HCT116 (cell line): ENCODE measurements at regions not wholly inside any gene's neighbourhood (a gene's known extent, or its start where the extent isn't known, plus 50 kb on each side); places are given as distances from the start of the nearest gene placed in this dataset.

ENCODE experiments used
- ATAC-seq: fragments of 200-7000 bp; cut with Tn5 transposase; 2 replicates; pipeline ENCODE4 v1.9.1; 2020; ENCODE audit warnings: mild to moderate bottlenecking, moderate library complexity
- BruUV-seq: library from RNA; stranded (reverse); fragments of 400-500 nt; replicated peaks from 2 replicates; lab custom pipeline; 2021; lab: Mats Ljungman, UMichigan
- CTCF ChIA-PET: fragments of 300-600 bp; sonication (Branson Sonifier 250); formaldehyde crosslinking; loops from one replicate; lab custom pipeline; 2021; ENCODE audit warnings: antibody characterized with exemption; lab: Charles Lee
- POLR2A ChIA-PET: fragments of 300-600, 350-600 bp; sonication (Branson Sonifier 250); formaldehyde crosslinking; loops from one replicate; lab custom pipeline; 2021; ENCODE audit warnings: antibody characterized with exemption; lab: Charles Lee
- RAD21 ChIA-PET, 2 experiments: fragments of 300-600 bp; sonication (Branson Sonifier 250); formaldehyde crosslinking; loops; one replicate each; lab custom pipeline; 2023; ENCODE audit warnings: low total read pairs in 2 of 2; ENCODE audit not compliant: uncharacterized antibody in 2 of 2, unreplicated experiment in 2 of 2, low non-redundant PET in 1 of 2; lab: Charles Lee
- DNase-seq: peaks from one replicate; pipeline ENCODE4 v3.0.0-alpha.2; 2010; ENCODE audit warnings: low read depth, low spot score
- H2AFZ ChIP-seq: fragments of 200-600 bp; shearing (Covaris generic), sonication (generic); 2 replicates; pipeline ENCODE4 v1.6.1; 2017; ENCODE audit warnings: low read depth, mixed run types, mixed read lengths, antibody characterized with exemption, low read length; ENCODE audit not compliant: poor library complexity, severe bottlenecking
- H3K27ac ChIP-seq: 2 replicates; pipeline ENCODE4 v1.5.1; 2012; ENCODE audit warnings: low read depth, low read length
- H3K27me3 ChIP-seq: fragments of 200-600 bp; sonication (generic); 2 replicates; pipeline ENCODE4 v1.6.1; 2016; ENCODE audit warnings: mixed run types, low read length, mixed read lengths; ENCODE audit not compliant: insufficient read depth
- H3K36me3 ChIP-seq, 2 experiments: fragments of 200-500 bp in 1 of 2; fragments of 200-600 bp in 1 of 2; sonication (Bioruptor generic) in 1 of 2; sonication (generic) in 1 of 2; 2 replicates each; pipeline versions ENCODE4 v1.5.1 to v1.6.1; 2014 to 2016; ENCODE audit warnings: low read length in 2 of 2, inconsistent platforms in 1 of 2, mixed read lengths in 1 of 2, mixed run types in 1 of 2; ENCODE audit not compliant: insufficient read depth in 2 of 2, control insufficient read depth in 1 of 2
- H3K4me1 ChIP-seq, 2 experiments: fragments of 200-600 bp in 1 of 2; sonication (generic) in 1 of 2; 2 replicates each; pipeline versions ENCODE4 v1.5.1 to v1.6.1; 2012 to 2017; ENCODE audit warnings: low read length in 2 of 2, inconsistent platforms in 1 of 2, mild to moderate bottlenecking in 1 of 2, mixed read lengths in 1 of 2, mixed run types in 1 of 2, moderate library complexity in 1 of 2; ENCODE audit not compliant: insufficient read depth in 2 of 2, control insufficient read depth in 1 of 2
- H3K4me2 ChIP-seq: fragments of 200-600 bp; sonication (generic); 2 replicates; pipeline ENCODE4 v1.6.1; 2017; ENCODE audit warnings: mixed run types, low read length, mixed read lengths
- H3K4me3 ChIP-seq, 2 experiments: fragments of 200-600 bp in 1 of 2; sonication (generic) in 1 of 2; replicated peaks in 1 of 2; 2 replicates each; pipeline ENCODE4 v1.5.1; 2011 to 2016; ENCODE audit warnings: low read length in 2 of 2, control low read depth in 1 of 2, low read depth in 1 of 2, mild to moderate bottlenecking in 1 of 2, mixed read lengths in 1 of 2, mixed run types in 1 of 2
- H3K79me2 ChIP-seq: fragments of 200-600 bp; sonication (generic); 2 replicates; pipeline ENCODE4 v1.6.1; 2017; ENCODE audit warnings: mild to moderate bottlenecking, mixed run types, low read length, moderate library complexity, mixed read lengths; ENCODE audit not compliant: insufficient read depth
- H3K9ac ChIP-seq: fragments of 200-600 bp; sonication (generic); 2 replicates; pipeline ENCODE4 v1.6.1; 2016; ENCODE audit warnings: low read length, mixed read lengths
- H3K9me2 ChIP-seq: fragments of 200-600 bp; sonication (generic), shearing (Covaris generic); 2 replicates; pipeline ENCODE4 v1.6.1; 2017; ENCODE audit warnings: mixed run types, mild to moderate bottlenecking, moderate library complexity; ENCODE audit not compliant: insufficient read depth
- H3K9me3 ChIP-seq, 2 experiments: fragments of 200-500 bp in 1 of 2; fragments of 200-600 bp in 1 of 2; sonication (Bioruptor generic) in 1 of 2; sonication (generic) in 1 of 2; 2 replicates each; pipeline ENCODE4 v1.6.1; 2014 to 2017; ENCODE audit warnings: low read length in 2 of 2, mixed read lengths in 2 of 2, inconsistent platforms in 1 of 2, low read depth in 1 of 2, mild to moderate bottlenecking in 1 of 2, mixed run types in 1 of 2, moderate library complexity in 1 of 2; ENCODE audit not compliant: control insufficient read depth in 1 of 2, insufficient read depth in 1 of 2
- H4K20me1 ChIP-seq: fragments of 200-600 bp; sonication (generic), shearing (Covaris generic); 2 replicates; pipeline ENCODE4 v1.6.1; 2017; ENCODE audit warnings: mixed run types, mild to moderate bottlenecking, moderate library complexity; ENCODE audit not compliant: insufficient read depth
- CBX3 ChIP-seq: IDR thresholded peaks from 2 replicates; pipeline ENCODE4 v1.6.1; 2012; ENCODE audit warnings: low read depth
- EZH2 ChIP-seq: fragments of 200-600 bp; sonication (generic); IDR thresholded peaks from 2 replicates; pipeline ENCODE4 v1.6.1; 2017; ENCODE audit warnings: antibody characterized with exemption, mixed run types
- EZH2phosphoT487 ChIP-seq: fragments of 200-600 bp; IDR thresholded peaks from 2 replicates; pipeline ENCODE4 v1.6.1; 2018; ENCODE audit warnings: antibody characterized with exemption, borderline replicate concordance
- FOSL1 ChIP-seq: IDR thresholded peaks from 2 replicates; pipeline ENCODE4 v1.6.1; 2012; ENCODE audit warnings: low read depth
- JUND ChIP-seq: IDR thresholded peaks from 2 replicates; pipeline ENCODE4 v1.6.1; 2012
- POLR2AphosphoS5 ChIP-seq: IDR thresholded peaks from 2 replicates; pipeline ENCODE4 v1.6.1; 2011; ENCODE audit warnings: mild to moderate bottlenecking, low read depth, low read length, moderate library complexity
- RAD21 ChIP-seq: IDR thresholded peaks from 2 replicates; pipeline ENCODE4 v1.6.1; 2012; ENCODE audit warnings: low read depth, mild to moderate bottlenecking
- REST ChIP-seq: IDR thresholded peaks from 2 replicates; pipeline ENCODE4 v1.6.1; 2012; ENCODE audit warnings: low read depth
- SIN3A ChIP-seq: IDR thresholded peaks from 2 replicates; pipeline ENCODE4 v1.6.1; 2012; ENCODE audit warnings: low read depth
- SP1 ChIP-seq: IDR thresholded peaks from 2 replicates; pipeline ENCODE4 v1.6.1; 2012; ENCODE audit warnings: low read depth
- SRF ChIP-seq: IDR thresholded peaks from 2 replicates; pipeline ENCODE4 v1.6.1; 2012; ENCODE audit warnings: low read depth
- ZFX ChIP-seq: fragments of 450-650 bp; IDR thresholded peaks from 2 replicates; pipeline ENCODE4 v1.6.1; 2017
- intact Hi-C: fragments of 100-400 bp; cut with micrococcal nuclease; formaldehyde crosslinking; loops from 2 replicates; pipeline ENCODE4 v1.10.0; 2022
- TF ChIP-seq, protein P1 (sequence below), 3 experiments: fragments of 200-600 bp in 1 of 3; sonication (generic) in 1 of 3; IDR thresholded peaks in 2 of 3; conservative IDR thresholded peaks in 1 of 3; 2 replicates each; pipeline ENCODE4 v1.5.1; 2012 to 2017; ENCODE audit warnings: low read depth in 2 of 3, low read length in 2 of 3, antibody characterized with exemption in 1 of 3, borderline replicate concordance in 1 of 3, control low read depth in 1 of 3, mild to moderate bottlenecking in 1 of 3, mixed read lengths in 1 of 3, mixed run types in 1 of 3, moderate library complexity in 1 of 3; ENCODE audit not compliant: insufficient read depth in 1 of 3
- TF ChIP-seq, protein P2 (sequence below): IDR thresholded peaks from 2 replicates; pipeline ENCODE4 v1.6.1; 2011; ENCODE audit warnings: mild to moderate bottlenecking, low read length, moderate library complexity; ENCODE audit not compliant: insufficient replicate concordance; ENCODE audit errors: extremely low read depth

DNA sequence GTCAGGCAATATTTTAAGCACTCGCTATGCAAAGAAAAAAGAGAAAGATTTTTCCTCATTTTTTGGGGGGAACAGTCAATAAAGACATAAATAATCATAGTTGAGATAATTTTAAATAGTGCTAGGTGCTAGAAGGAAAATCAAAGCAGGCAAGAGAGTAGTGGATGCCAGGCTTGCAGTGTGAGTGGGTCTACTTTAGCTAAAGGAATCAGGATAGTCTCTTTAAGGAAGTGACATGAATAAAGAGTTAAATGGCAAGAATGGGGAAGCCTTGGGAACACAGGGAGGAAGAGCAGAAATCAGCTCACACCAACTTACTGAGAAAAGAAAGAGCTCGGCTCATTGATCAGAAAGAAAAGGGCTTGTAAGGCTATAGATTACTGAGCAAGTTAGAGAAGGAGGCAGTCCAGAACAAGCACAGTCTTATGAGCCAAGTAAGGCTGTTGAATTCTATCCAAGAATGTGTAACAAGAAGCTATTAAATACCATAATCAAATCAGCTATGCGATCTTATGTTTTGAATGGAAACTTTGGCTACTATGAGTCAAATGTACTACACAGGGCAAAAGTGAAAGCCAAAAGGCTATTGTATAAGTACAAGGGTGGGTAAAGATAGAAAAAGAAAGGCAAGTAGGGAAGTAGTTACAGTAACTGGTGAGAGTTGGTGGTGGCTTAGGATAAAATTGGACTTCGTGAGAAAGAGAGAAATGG is 833.8 kb upstream of the PIK3C3 start:
- Histone ChIP-seq H3K4me1 (no peaks in the 10 kb centered on the region), H3K36me3 (no peaks in the 10 kb centered on the region), H3K27ac (no peak overlapping the region), H3K9me2 (no peaks in the 10 kb centered on the region), H2AFZ (no peak overlapping the region), H3K4me2 (no peak overlapping the region), H3K9me3 (peaks cover 19 to 22% of the 10 kb centered on the region in 2 experiments; a peak in 3 of 4 replicates), H3K9ac (no peak overlapping the region), H3K79me2 (no peaks in the 10 kb centered on the region), H3K27me3 (no peaks in the 10 kb centered on the region), H3K4me3 (no peak overlapping the region), H4K20me1 (no peaks in the 10 kb centered on the region)
- ChIA-PET POLR2A (no interaction called here), CTCF (no interaction called here), RAD21 (no interaction called here)
- BruUV-seq: no TSS peak
- DNase-seq: no peak
- intact Hi-C loops: no loop called here
- no peak for ATAC-seq
- TF ChIP-seq SRF: no peak
- TF ChIP-seq ZFX: no peak
- TF ChIP-seq EZH2: no peak
- no peak for TF ChIP-seq SP1
- no peak for TF ChIP-seq JUND

DNA sequence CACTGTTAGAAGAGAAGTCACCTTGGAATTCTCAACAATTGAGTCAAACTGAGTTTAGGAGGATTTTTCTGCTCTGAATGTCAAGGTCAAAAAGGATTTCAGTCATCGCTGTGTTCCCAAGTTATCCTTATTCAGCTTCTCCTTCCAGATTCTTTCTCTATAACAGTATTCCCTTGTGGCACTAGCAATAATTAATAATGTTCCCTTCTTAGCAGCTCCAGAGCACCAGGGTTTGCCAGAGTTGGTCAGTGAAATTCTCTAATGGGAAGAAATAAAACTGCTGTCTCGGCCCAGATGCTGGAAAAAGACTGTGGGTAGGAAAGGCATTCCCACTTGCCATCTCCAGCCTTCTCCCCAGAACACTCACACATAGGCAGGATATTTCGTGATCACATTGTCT is 836.0 kb upstream of the PIK3C3 start:
- H3K4me2 ChIP-seq: no peak overlapping the region
- no peaks in the 10 kb centered on the region for H3K36me3 ChIP-seq
- ChIA-PET POLR2A (no interaction called here), CTCF (no interaction called here), RAD21 (no interaction called here)
- no TSS peak for BruUV-seq
- no peaks in the 10 kb centered on the region for H3K9me2 ChIP-seq
- no peaks in the 10 kb centered on the region for H3K79me2 ChIP-seq
- H4K20me1 ChIP-seq: no peaks in the 10 kb centered on the region
- ATAC-seq (no peak), DNase-seq (no peak)
- no peak overlapping the region for H3K27ac ChIP-seq
- H3K27me3 ChIP-seq: no peaks in the 10 kb centered on the region
- peaks cover 20 to 32% of the 10 kb centered on the region in 2 experiments; a peak in 3 of 4 replicates for H3K9me3 ChIP-seq
- H3K4me3 ChIP-seq: no peak overlapping the region
- H2AFZ ChIP-seq: no peak overlapping the region
- intact Hi-C loops: no loop called here
- no peaks in the 10 kb centered on the region for H3K4me1 ChIP-seq
- no peak overlapping the region for H3K9ac ChIP-seq
- no peak for TF ChIP-seq POLR2AphosphoS5
- TF ChIP-seq FOSL1: no peak
- TF ChIP-seq SIN3A: no peak
- no peak for TF ChIP-seq RAD21
- TF ChIP-seq, protein P1, sequence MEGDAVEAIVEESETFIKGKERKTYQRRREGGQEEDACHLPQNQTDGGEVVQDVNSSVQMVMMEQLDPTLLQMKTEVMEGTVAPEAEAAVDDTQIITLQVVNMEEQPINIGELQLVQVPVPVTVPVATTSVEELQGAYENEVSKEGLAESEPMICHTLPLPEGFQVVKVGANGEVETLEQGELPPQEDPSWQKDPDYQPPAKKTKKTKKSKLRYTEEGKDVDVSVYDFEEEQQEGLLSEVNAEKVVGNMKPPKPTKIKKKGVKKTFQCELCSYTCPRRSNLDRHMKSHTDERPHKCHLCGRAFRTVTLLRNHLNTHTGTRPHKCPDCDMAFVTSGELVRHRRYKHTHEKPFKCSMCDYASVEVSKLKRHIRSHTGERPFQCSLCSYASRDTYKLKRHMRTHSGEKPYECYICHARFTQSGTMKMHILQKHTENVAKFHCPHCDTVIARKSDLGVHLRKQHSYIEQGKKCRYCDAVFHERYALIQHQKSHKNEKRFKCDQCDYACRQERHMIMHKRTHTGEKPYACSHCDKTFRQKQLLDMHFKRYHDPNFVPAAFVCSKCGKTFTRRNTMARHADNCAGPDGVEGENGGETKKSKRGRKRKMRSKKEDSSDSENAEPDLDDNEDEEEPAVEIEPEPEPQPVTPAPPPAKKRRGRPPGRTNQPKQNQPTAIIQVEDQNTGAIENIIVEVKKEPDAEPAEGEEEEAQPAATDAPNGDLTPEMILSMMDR (IDR thresholded peaks at IDR 0.05 in 2 of 3, conservative IDR thresholded peaks at IDR 0.05 in 1 of 3; ENCODE audit: borderline replicate concordance in 1 of 3, insufficient read depth in 1 of 3, low read depth in 2 of 3, low read length in 2 of 3): no peak
- TF ChIP-seq CBX3: no peak
- TF ChIP-seq EZH2phosphoT487: no peak
- no peak for TF ChIP-seq REST
- TF ChIP-seq, protein P2, sequence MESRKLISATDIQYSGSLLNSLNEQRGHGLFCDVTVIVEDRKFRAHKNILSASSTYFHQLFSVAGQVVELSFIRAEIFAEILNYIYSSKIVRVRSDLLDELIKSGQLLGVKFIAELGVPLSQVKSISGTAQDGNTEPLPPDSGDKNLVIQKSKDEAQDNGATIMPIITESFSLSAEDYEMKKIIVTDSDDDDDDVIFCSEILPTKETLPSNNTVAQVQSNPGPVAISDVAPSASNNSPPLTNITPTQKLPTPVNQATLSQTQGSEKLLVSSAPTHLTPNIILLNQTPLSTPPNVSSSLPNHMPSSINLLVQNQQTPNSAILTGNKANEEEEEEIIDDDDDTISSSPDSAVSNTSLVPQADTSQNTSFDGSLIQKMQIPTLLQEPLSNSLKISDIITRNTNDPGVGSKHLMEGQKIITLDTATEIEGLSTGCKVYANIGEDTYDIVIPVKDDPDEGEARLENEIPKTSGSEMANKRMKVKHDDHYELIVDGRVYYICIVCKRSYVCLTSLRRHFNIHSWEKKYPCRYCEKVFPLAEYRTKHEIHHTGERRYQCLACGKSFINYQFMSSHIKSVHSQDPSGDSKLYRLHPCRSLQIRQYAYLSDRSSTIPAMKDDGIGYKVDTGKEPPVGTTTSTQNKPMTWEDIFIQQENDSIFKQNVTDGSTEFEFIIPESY: no peak
